Osteoblast (primary cell): ENCODE measurements at regions not wholly inside any gene's neighbourhood (a gene's known extent, or its start where the extent isn't known, plus 50 kb on each side); places are given as distances from the start of the nearest gene placed in this dataset.

Experiments
- DNase-seq: peaks from one replicate; pipeline ENCODE4 v3.0.0; 2011; ENCODE audit warnings: low spot score, mixed read lengths; ENCODE audit not compliant: insufficient read length; ENCODE audit errors: missing footprints
- H2AFZ ChIP-seq: 2 replicates; pipeline ENCODE4 v1.6.0; 2011; ENCODE audit warnings: mild to moderate bottlenecking, low read length
- H3K27ac ChIP-seq: 2 replicates; pipeline ENCODE4 v1.5.1; 2011; ENCODE audit warnings: mild to moderate bottlenecking, low read depth, low read length, moderate library complexity
- H3K27me3 ChIP-seq: 2 replicates; pipeline ENCODE4 v1.6.0; 2012; ENCODE audit warnings: mild to moderate bottlenecking, control low read depth, inconsistent platforms, low read length, moderate library complexity; ENCODE audit not compliant: insufficient read depth
- H3K36me3 ChIP-seq: 2 replicates; pipeline ENCODE4 v1.5.1; 2011; ENCODE audit warnings: mild to moderate bottlenecking, low read length, control low read depth, moderate library complexity; ENCODE audit not compliant: insufficient read depth
- H3K4me1 ChIP-seq: 2 replicates; pipeline ENCODE4 v1.5.1; 2011; ENCODE audit warnings: mild to moderate bottlenecking, low read length, control low read depth, moderate library complexity; ENCODE audit not compliant: insufficient read depth
- H3K4me2 ChIP-seq: 2 replicates; pipeline ENCODE4 v1.6.0; 2011; ENCODE audit warnings: mild to moderate bottlenecking, low read length; ENCODE audit not compliant: insufficient read depth
- H3K4me3 ChIP-seq: fragments of 200-600 bp; sonication (generic); 3 replicates; pipeline ENCODE4 v1.5.1; 2012; ENCODE audit warnings: mild to moderate bottlenecking, low read length, inconsistent platforms; ENCODE audit not compliant: insufficient read depth
- H3K79me2 ChIP-seq: 2 replicates; pipeline ENCODE4 v1.6.0; 2012; ENCODE audit warnings: mild to moderate bottlenecking, low read length, control low read depth, inconsistent platforms; ENCODE audit not compliant: insufficient read depth
- H3K9me3 ChIP-seq: 2 replicates; pipeline ENCODE4 v1.5.1; 2011; ENCODE audit warnings: low read depth, low read length, control low read depth
- H4K20me1 ChIP-seq: 2 replicates; pipeline ENCODE4 v1.6.0; 2012; ENCODE audit warnings: mild to moderate bottlenecking, low read length, control low read depth; ENCODE audit not compliant: insufficient read depth
- CTCF ChIP-seq: IDR thresholded peaks from 2 replicates; pipeline ENCODE4 v1.5.1; 2011; ENCODE audit warnings: mild to moderate bottlenecking, low read depth, low read length, moderate library complexity; ENCODE audit errors: extremely low read depth

- no peaks in the 10 kb centered on the region for H3K27me3 ChIP-seq
- DNase-seq, result no peak
- no peaks in the 10 kb centered on the region for H3K9me3 ChIP-seq
- TF ChIP-seq CTCF, result no peak
- H3K27ac ChIP-seq, result no peak overlapping the region
- no peak overlapping the region for H2AFZ ChIP-seq
- no peaks in the 10 kb centered on the region for H3K4me1 ChIP-seq
- no peak overlapping the region for H3K4me3 ChIP-seq
- no peaks in the 10 kb centered on the region for H3K79me2 ChIP-seq
- no peaks in the 10 kb centered on the region for H4K20me1 ChIP-seq
- no peaks in the 10 kb centered on the region for H3K36me3 ChIP-seq
- H3K4me2 ChIP-seq, result no peak overlapping the region
Measured at GRCh38 chr12:14200598-14200997, 164.9 kb upstream of the ATF7IP start.

DNA sequence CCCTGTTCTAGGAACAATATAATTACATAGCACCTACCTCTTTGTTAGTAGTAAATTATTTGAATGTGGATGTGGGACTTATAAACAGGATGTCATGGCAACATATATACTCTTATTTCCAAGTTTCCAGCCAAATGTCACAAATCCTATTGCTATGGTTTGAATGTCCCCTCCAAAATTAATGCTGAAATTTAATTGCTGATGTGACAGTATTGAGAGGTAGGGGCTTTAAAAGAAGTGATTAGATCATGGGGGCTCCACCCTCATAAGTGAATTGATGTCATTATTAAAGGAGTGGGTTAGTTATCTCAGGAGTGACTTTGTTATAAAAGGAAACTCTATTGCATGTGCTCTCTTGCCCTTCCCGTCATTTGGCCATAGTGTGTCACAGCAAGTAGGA lies 164.2 kb upstream of the ATF7IP start:
- TF ChIP-seq CTCF, result no peak
- no peaks in the 10 kb centered on the region for H3K79me2 ChIP-seq
- no peak overlapping the region for H3K4me3 ChIP-seq
- H3K9me3 ChIP-seq, result no peaks in the 10 kb centered on the region
- H3K36me3 ChIP-seq, result no peaks in the 10 kb centered on the region
- H3K27ac ChIP-seq, result no peak overlapping the region
- H3K27me3 ChIP-seq, result no peaks in the 10 kb centered on the region
- no peaks in the 10 kb centered on the region for H4K20me1 ChIP-seq
- H3K4me1 ChIP-seq, result no peaks in the 10 kb centered on the region
- H2AFZ ChIP-seq, result no peak overlapping the region
- no peak for DNase-seq
- H3K4me2 ChIP-seq, result no peak overlapping the region

GRCh38 chr12:14207905-14208551 lies 157.5 kb upstream of the ATF7IP start:
- Histone ChIP-seq H3K27me3 (no peaks in the 10 kb centered on the region), H3K9me3 (no peaks in the 10 kb centered on the region), H2AFZ (no peak overlapping the region), H3K36me3 (no peaks in the 10 kb centered on the region), H4K20me1 (no peaks in the 10 kb centered on the region), H3K4me3 (no peak overlapping the region), H3K4me1 (no peaks in the 10 kb centered on the region), H3K27ac (no peak overlapping the region), H3K4me2 (no peak overlapping the region), H3K79me2 (no peaks in the 10 kb centered on the region)
- TF ChIP-seq CTCF, result no peak
- DNase-seq, result no peak

DNA sequence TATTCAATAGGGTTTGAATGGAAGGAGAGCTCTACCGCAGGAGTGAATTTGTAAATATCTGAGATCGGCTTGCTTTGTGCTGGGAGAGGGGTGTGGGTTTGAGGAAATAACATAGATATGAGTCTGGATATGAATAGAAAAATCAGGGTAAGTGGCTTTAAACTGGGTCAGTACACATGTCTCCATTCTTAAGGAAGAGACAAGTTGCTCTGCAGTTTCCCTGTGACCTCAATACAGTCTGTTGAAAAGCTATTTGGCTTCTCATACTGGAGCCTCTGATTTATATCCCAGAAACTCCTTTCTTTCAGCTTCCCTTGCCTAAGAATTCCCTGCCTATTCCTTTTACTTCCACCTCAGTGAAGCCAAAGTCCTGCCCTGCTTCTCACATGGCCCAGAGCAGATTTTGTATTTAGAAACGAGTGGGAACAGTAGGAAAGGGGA lies 153.5 kb upstream of the ATF7IP start:
- Histone ChIP-seq H3K4me2 (no peak overlapping the region), H3K4me1 (peaks cover 3% of the 10 kb centered on the region), H3K9me3 (no peaks in the 10 kb centered on the region), H4K20me1 (no peaks in the 10 kb centered on the region), H3K27ac (no peak overlapping the region), H3K27me3 (no peaks in the 10 kb centered on the region), H3K4me3 (no peak overlapping the region), H3K79me2 (no peaks in the 10 kb centered on the region), H2AFZ (no peak overlapping the region), H3K36me3 (no peaks in the 10 kb centered on the region)
- no peak for DNase-seq
- TF ChIP-seq CTCF, result no peak
